Gastrocnemius medialis (tissue), 4 donors: ENCODE measurements at regions not wholly inside any gene's neighbourhood (a gene's known extent, or its start where the extent isn't known, plus 50 kb on each side); places are given as distances from the start of the nearest gene placed in this dataset.

Source experiments
- CTCF ChIP-seq, 5 experiments: fragments of 450-650 bp in 3 of 5; fragments of 200-600 bp in 2 of 5; sonication (generic) in 2 of 5; IDR thresholded peaks in 4 of 5; conservative IDR thresholded peaks in 1 of 5; 1 replicate in 4 of 5; 2 replicates in 1 of 5; pipeline ENCODE4 v1.5.1; 2016 to 2019; ENCODE audit warnings: antibody characterized with exemption in 5 of 5, mild to moderate bottlenecking in 3 of 5, moderate library complexity in 3 of 5
- POLR2A ChIP-seq, 2 donors: fragments of 450-650 bp; IDR thresholded peaks; one replicate each; pipeline ENCODE4 v1.6.1; 2017; ENCODE audit warnings: antibody characterized with exemption in 2 of 2, mild to moderate bottlenecking in 2 of 2, moderate library complexity in 2 of 2

- TF ChIP-seq CTCF (IDR thresholded peaks at IDR 0.05 in 4 of 5, conservative IDR thresholded peaks at IDR 0.05 in 1 of 5) = no peak
- no peak for TF ChIP-seq POLR2A (IDR thresholded peaks at IDR 0.05)
These were observed 262.4 kb upstream of the MARCKS start for GRCh38 chr6:113594726-113595125.
